Neural cell (in vitro differentiated cells): ENCODE measurements at regions not wholly inside any gene's neighbourhood (a gene's known extent, or its start where the extent isn't known, plus 50 kb on each side); places are given as distances from the start of the nearest gene placed in this dataset.

Source experiments
- H2AFZ ChIP-seq: fragments of 200-600, 300-800 bp; sonication (generic), shearing (Covaris generic); 2 replicates; pipeline ENCODE4 v1.6.0; 2014; ENCODE audit warnings: low read depth, mild to moderate bottlenecking, antibody characterized with exemption, low read length, moderate library complexity
- H3F3A ChIP-seq: fragments of 200-600 bp; shearing (Covaris generic); 2 replicates; pipeline ENCODE4 v1.6.1; 2016; ENCODE audit warnings: mild to moderate bottlenecking, moderate library complexity, mixed read lengths, antibody characterized with exemption, low read length; ENCODE audit not compliant: insufficient read depth, poor library complexity, severe bottlenecking
- H3K27ac ChIP-seq: fragments of 200-600, 300-800 bp; sonication (generic), shearing (Covaris generic); 2 replicates; pipeline ENCODE4 v1.5.1; 2014; ENCODE audit warnings: mild to moderate bottlenecking, low read length, moderate library complexity
- H3K27me3 ChIP-seq: fragments of 300-800, 200-600 bp; sonication (generic), shearing (Covaris generic); 2 replicates; pipeline ENCODE4 v1.6.0; 2014; ENCODE audit warnings: mild to moderate bottlenecking, low read depth, low read length, moderate library complexity; ENCODE audit not compliant: insufficient read depth
- H3K36me3 ChIP-seq: fragments of 300-800, 200-600 bp; sonication (generic), shearing (Covaris generic); 2 replicates; pipeline ENCODE4 v1.5.1; 2014; ENCODE audit warnings: mild to moderate bottlenecking, antibody characterized with exemption, low read length, moderate library complexity; ENCODE audit not compliant: insufficient read depth
- H3K4me2 ChIP-seq: fragments of 300-800, 200-600 bp; sonication (generic), shearing (Covaris generic); 2 replicates; pipeline ENCODE4 v1.6.0; 2014; ENCODE audit warnings: mild to moderate bottlenecking, low read length
- H3K4me3 ChIP-seq: fragments of 300-800, 200-600 bp; sonication (generic), shearing (Covaris generic); 2 replicates; pipeline ENCODE4 v1.5.1; 2014; ENCODE audit warnings: mild to moderate bottlenecking, low read length, moderate library complexity
- H3K79me2 ChIP-seq: fragments of 200-600 bp; shearing (Covaris generic); replicated peaks from 2 replicates; pipeline ENCODE4 v1.6.0; 2014; ENCODE audit warnings: mild to moderate bottlenecking, low read length, moderate library complexity; ENCODE audit not compliant: insufficient read depth
- H3K9ac ChIP-seq: fragments of 300-800, 200-600 bp; sonication (generic), shearing (Covaris generic); 2 replicates; pipeline ENCODE4 v1.6.1; 2016; ENCODE audit warnings: mild to moderate bottlenecking, low read length, mixed read lengths
- H3K9me2 ChIP-seq: fragments of 200-600 bp; shearing (Covaris generic); 2 replicates; pipeline ENCODE4 v1.6.1; 2016; ENCODE audit warnings: mild to moderate bottlenecking, low read length, mixed read lengths; ENCODE audit not compliant: insufficient read depth
- H3K9me3 ChIP-seq: fragments of 200-600, 300-800 bp; sonication (generic), shearing (Covaris generic); 2 replicates; pipeline ENCODE4 v1.6.1; 2016; ENCODE audit warnings: mild to moderate bottlenecking, mixed run types, low read length, moderate library complexity, mixed read lengths
- H4K20me1 ChIP-seq: fragments of 200-600 bp; shearing (Covaris generic); 2 replicates; pipeline ENCODE4 v1.6.1; 2016; ENCODE audit warnings: mild to moderate bottlenecking, mixed run types; ENCODE audit not compliant: insufficient read depth
- CTCF ChIP-seq: fragments of 450-650 bp; IDR thresholded peaks from 2 replicates; pipeline ENCODE4 v1.5.1; 2014; ENCODE audit warnings: antibody characterized with exemption, mild to moderate bottlenecking, moderate library complexity; ENCODE audit not compliant: poor library complexity, severe bottlenecking
- EP300 ChIP-seq: fragments of 450-650 bp; conservative IDR thresholded peaks from 2 replicates; pipeline ENCODE4 v1.6.1; 2014; ENCODE audit warnings: antibody characterized with exemption, mild to moderate bottlenecking, moderate library complexity; ENCODE audit not compliant: poor library complexity, severe bottlenecking
- EZH2 ChIP-seq: fragments of 200-600, 300-800 bp; shearing (Covaris generic), sonication (generic); IDR thresholded peaks from 2 replicates; pipeline ENCODE4 v1.6.1; 2014; ENCODE audit warnings: antibody characterized with exemption, low read length, borderline replicate concordance, mild to moderate bottlenecking; ENCODE audit not compliant: insufficient read depth, poor library complexity, severe bottlenecking
- MXI1 ChIP-seq: fragments of 450-650 bp; conservative IDR thresholded peaks from 2 replicates; pipeline ENCODE4 v1.6.1; 2014; ENCODE audit warnings: antibody characterized with exemption, mild to moderate bottlenecking; ENCODE audit not compliant: poor library complexity, severe bottlenecking
- POLR2AphosphoS5 ChIP-seq: IDR thresholded peaks from 2 replicates; pipeline ENCODE4 v1.6.1; 2012
- RAD21 ChIP-seq: fragments of 450-650 bp; conservative IDR thresholded peaks from 2 replicates; pipeline ENCODE4 v1.6.1; 2014; ENCODE audit warnings: antibody characterized with exemption, mild to moderate bottlenecking, moderate library complexity
- REST ChIP-seq: IDR thresholded peaks from 2 replicates; pipeline ENCODE4 v1.6.1; 2012; ENCODE audit warnings: borderline replicate concordance
- SMC3 ChIP-seq: fragments of 450-650 bp; conservative IDR thresholded peaks from 2 replicates; pipeline ENCODE4 v1.6.1; 2014; ENCODE audit warnings: antibody characterized with exemption, mild to moderate bottlenecking, moderate library complexity; ENCODE audit not compliant: poor library complexity
- TAF1 ChIP-seq: IDR thresholded peaks from 2 replicates; pipeline ENCODE4 v1.6.1; 2012; ENCODE audit warnings: low read depth

- Histone ChIP-seq H3K27ac (peak overlapping the region; percentile 10), H3K9me2 (no peaks in the 10 kb centered on the region), H4K20me1 (no peaks in the 10 kb centered on the region), H3K4me3 (no peak overlapping the region), H3K9ac (no peak overlapping the region), H3K79me2 (no peaks in the 10 kb centered on the region), H3K36me3 (no peaks in the 10 kb centered on the region), H2AFZ (no peak overlapping the region), H3K4me2 (no peak overlapping the region), H3F3A (peaks cover 14% of the 10 kb centered on the region), H3K27me3 (no peaks in the 10 kb centered on the region), H3K9me3 (peaks cover 3% of the 10 kb centered on the region)
- TF ChIP-seq SMC3 = no peak
- no peak for TF ChIP-seq TAF1
- no peak for TF ChIP-seq POLR2AphosphoS5
- TF ChIP-seq EP300 = no peak
- no peak for TF ChIP-seq RAD21
- TF ChIP-seq MXI1 = no peak
- no peak for TF ChIP-seq EZH2
- no peak for TF ChIP-seq CTCF
- no peak for TF ChIP-seq REST
These were observed 369.5 kb upstream of the CELF4 start for GRCh38 chr18:37935086-37935485.

- no peaks in the 10 kb centered on the region for H4K20me1 ChIP-seq
- H3K4me3 ChIP-seq = no peak overlapping the region
- no peaks in the 10 kb centered on the region for H3K36me3 ChIP-seq
- H3K27me3 ChIP-seq = no peaks in the 10 kb centered on the region
- TF ChIP-seq POLR2AphosphoS5 = peak; percentile 75
- no peak for TF ChIP-seq SMC3
- no peak for TF ChIP-seq RAD21
- no peak for TF ChIP-seq CTCF
- TF ChIP-seq REST = no peak
- no peak for TF ChIP-seq MXI1
- peak; percentile 91 for TF ChIP-seq EP300
- TF ChIP-seq TAF1 = no peak
- TF ChIP-seq EZH2 = no peak
- no peak overlapping the region for H2AFZ ChIP-seq
- H3K27ac ChIP-seq = no peak overlapping the region
- H3F3A ChIP-seq = peaks cover 3% of the 10 kb centered on the region
- H3K9me2 ChIP-seq = no peaks in the 10 kb centered on the region
- no peak overlapping the region for H3K4me2 ChIP-seq
- no peak overlapping the region for H3K9ac ChIP-seq
- no peaks in the 10 kb centered on the region for H3K79me2 ChIP-seq
- no peaks in the 10 kb centered on the region for H3K9me3 ChIP-seq
These were observed 365.0 kb upstream of the CELF4 start for GRCh38 chr18:37930640-37931039.
